ENCODE measurements at regions not wholly inside any gene's neighbourhood (a gene's known extent, or its start where the extent isn't known, plus 50 kb on each side); places are given as distances from the start of the nearest gene placed in this dataset.
"Not testable (repeated sequence)": the region's sequence is repeated elsewhere in the genome, so short reads cannot be mapped to it uniquely, and the experiment has no call there.

- not testable (repeated sequence) for H3K4me3 ChIP-seq (ENCODE audit: low read depth, low read length); DNase-seq (ENCODE audit: low read depth)
Observed at GRCh38 chr4:121616449-121616848, 80.3 kb downstream of the ANXA5 start.

DNA sequence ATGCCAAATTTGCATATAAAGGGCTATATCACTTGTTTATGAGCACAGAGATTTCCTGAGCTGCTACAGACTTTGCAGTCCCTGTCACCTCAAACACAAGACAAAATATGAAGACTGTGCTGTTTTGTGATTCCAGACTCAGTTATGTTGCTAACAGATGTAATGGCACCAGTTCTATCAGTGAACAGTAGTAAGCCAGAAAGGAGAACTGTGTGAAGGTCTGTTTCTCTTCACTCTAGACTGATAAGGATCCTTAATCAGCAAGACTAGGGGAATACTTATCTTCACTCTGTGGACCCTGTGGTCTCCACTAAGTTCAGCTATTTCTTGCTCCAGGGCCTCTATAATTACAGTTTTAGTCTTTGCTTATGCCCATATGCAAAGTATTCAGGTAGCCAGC, 82.7 kb downstream of the ANXA5 start:
- no peak overlapping the region for H3K4me3 ChIP-seq (ENCODE audit: low read depth, low read length)
- TF ChIP-seq, protein P1, sequence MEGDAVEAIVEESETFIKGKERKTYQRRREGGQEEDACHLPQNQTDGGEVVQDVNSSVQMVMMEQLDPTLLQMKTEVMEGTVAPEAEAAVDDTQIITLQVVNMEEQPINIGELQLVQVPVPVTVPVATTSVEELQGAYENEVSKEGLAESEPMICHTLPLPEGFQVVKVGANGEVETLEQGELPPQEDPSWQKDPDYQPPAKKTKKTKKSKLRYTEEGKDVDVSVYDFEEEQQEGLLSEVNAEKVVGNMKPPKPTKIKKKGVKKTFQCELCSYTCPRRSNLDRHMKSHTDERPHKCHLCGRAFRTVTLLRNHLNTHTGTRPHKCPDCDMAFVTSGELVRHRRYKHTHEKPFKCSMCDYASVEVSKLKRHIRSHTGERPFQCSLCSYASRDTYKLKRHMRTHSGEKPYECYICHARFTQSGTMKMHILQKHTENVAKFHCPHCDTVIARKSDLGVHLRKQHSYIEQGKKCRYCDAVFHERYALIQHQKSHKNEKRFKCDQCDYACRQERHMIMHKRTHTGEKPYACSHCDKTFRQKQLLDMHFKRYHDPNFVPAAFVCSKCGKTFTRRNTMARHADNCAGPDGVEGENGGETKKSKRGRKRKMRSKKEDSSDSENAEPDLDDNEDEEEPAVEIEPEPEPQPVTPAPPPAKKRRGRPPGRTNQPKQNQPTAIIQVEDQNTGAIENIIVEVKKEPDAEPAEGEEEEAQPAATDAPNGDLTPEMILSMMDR (conservative IDR thresholded peaks at IDR 0.05; ENCODE audit: low read depth, low read length), result no peak
- no peak for DNase-seq (ENCODE audit: low read depth)

GRCh38 chr4:121599049-121599448, 97.7 kb downstream of the ANXA5 start:
- H3K4me3 ChIP-seq (ENCODE audit: low read depth, low read length), result no peak overlapping the region
- DNase-seq (ENCODE audit: low read depth), result peak; percentile 2

DNA sequence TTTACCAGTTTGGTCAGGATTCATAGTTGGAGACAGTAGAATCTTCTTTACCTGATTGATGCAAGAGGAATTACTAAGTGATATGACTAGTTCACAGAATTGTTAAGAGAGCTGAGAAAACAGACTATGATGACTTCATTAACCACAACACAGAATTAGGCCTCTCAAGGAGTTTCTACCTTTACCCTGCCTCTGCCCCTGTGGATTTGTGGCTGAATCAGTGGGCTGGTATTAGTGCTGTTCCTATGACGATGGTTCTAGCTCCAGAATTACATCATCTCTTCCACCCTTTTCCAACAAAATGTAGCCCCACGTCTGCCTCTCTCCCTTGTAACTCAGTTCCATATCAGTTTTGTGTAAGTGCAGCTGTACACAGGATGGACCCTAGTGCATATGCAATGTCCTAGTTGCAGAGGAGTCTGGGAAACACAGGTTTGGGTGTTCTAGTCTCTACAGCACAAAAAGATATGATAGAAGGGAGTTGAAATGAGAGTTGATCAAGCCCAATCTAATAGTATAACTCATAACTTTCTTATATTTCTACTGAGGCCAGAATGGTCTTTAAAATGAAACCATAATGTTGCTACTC, 99.3 kb downstream of the ANXA5 start:
- no peak overlapping the region for H3K4me3 ChIP-seq (ENCODE audit: low read depth, low read length)
- TF ChIP-seq, protein P1 (conservative IDR thresholded peaks at IDR 0.05; ENCODE audit: low read depth, low read length), result no peak
- peak; percentile 15 for DNase-seq (ENCODE audit: low read depth)

More at GRCh38 chr4:121599049-121599448, 97.7 kb downstream of the ANXA5 start:
- TF ChIP-seq, protein P1 (conservative IDR thresholded peaks at IDR 0.05; ENCODE audit: low read depth, low read length), result no peak

DNA sequence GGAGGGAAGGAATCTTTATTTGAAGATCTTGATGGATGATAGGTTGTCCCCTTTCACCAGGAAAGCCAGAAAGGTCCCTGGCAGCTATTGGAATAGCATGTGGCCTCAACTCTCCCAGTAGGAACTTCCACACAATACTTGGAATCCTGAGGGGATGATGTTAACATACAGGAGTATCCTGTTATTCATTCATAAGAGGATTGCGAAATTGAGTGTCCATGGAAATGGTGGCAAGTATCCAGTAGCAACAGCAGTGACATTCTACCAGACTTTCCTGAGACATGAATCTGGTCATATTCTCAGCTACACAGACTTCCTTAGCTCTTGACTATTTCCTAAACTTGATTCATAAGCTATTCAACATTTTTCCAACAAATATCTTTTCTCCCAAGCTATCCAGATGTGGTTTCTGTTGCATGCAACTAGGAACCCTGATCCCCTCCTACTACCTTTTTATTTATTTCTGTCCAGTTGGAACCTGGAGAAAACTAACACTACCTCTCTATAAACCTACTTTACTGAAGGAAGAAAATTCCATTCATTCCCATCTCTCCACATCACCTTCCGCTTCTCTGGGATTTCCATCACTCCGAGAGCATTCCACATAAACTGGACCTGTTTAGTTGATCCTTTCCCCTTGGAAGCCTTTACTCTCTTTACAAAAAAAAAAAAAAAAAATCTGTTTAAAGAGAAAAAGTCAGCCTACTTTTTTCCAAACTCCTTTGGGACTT, 101.8 kb downstream of the ANXA5 start:
- TF ChIP-seq, protein P1 (conservative IDR thresholded peaks at IDR 0.05; ENCODE audit: low read depth, low read length), result no peak
- no peak overlapping the region for H3K4me3 ChIP-seq (ENCODE audit: low read depth, low read length)
- DNase-seq (ENCODE audit: low read depth), result peak; percentile 13

- H3K4me3 ChIP-seq (ENCODE audit: low read depth, low read length), result no peak overlapping the region
- no peak for DNase-seq (ENCODE audit: low read depth)
- TF ChIP-seq, protein P1 (conservative IDR thresholded peaks at IDR 0.05; ENCODE audit: low read depth, low read length), result no peak
Observed at GRCh38 chr4:121593760-121594159, 103.0 kb downstream of the ANXA5 start.

GRCh38 chr4:121592257-121592656, 104.5 kb downstream of the ANXA5 start:
- not testable (repeated sequence) for H3K4me3 ChIP-seq (ENCODE audit: low read depth, low read length); DNase-seq (ENCODE audit: low read depth)

GRCh38 chr4:121584836-121585235, 111.9 kb downstream of the ANXA5 start:
- TF ChIP-seq, protein P1 (conservative IDR thresholded peaks at IDR 0.05; ENCODE audit: low read depth, low read length), result no peak
- DNase-seq (ENCODE audit: low read depth), result no peak
- no peak overlapping the region for H3K4me3 ChIP-seq (ENCODE audit: low read depth, low read length)

Data from choroid plexus epithelial cell (primary cell).